ENCODE measurements at regions not wholly inside any gene's neighbourhood (a gene's known extent, or its start where the extent isn't known, plus 50 kb on each side); places are given as distances from the start of the nearest gene placed in this dataset.

GRCh38 chr4:175953116-175953515 lies 112.5 kb upstream of the WDR17 start:
- FAIRE-seq (no peak), DNase-seq (ENCODE audit: low read depth) (no peak)
- Histone ChIP-seq H3K4me2 (ENCODE audit: low read length) (no peak overlapping the region), H3K27ac (ENCODE audit: low read depth, low read length) (no peak overlapping the region), H3K9ac (ENCODE audit: low read length) (no peak overlapping the region), H4K20me1 (ENCODE audit: insufficient read depth, low read length) (no peaks in the 10 kb centered on the region), H3K9me3 (ENCODE audit: insufficient read depth, low read depth, low read length) (no peaks in the 10 kb centered on the region), H2AFZ (ENCODE audit: low read depth, low read length) (no peak overlapping the region), H3K79me2 (ENCODE audit: insufficient read depth, low read length) (no peaks in the 10 kb centered on the region), H3K4me3 (ENCODE audit: insufficient read depth, low read depth, low read length) (no peak overlapping the region), H3K27me3 (ENCODE audit: insufficient read depth, low read length) (no peaks in the 10 kb centered on the region), H3K36me3 (ENCODE audit: insufficient read depth, low read length) (no peaks in the 10 kb centered on the region), H3K4me1 (ENCODE audit: insufficient read depth, low read length) (no peaks in the 10 kb centered on the region)
- Mint-ChIP-seq H3K36me3 (ENCODE audit: low read depth, unreplicated experiment) (no peaks in the 10 kb centered on the region), H3K9me3 (ENCODE audit: unreplicated experiment) (peaks cover 2% of the 10 kb centered on the region), H3K27ac (ENCODE audit: unreplicated experiment) (no peak overlapping the region), H3K4me3 (ENCODE audit: unreplicated experiment) (no peak overlapping the region), H3K27me3 (ENCODE audit: low read depth, unreplicated experiment) (no peaks in the 10 kb centered on the region), H3K4me1 (ENCODE audit: low read depth, unreplicated experiment) (peaks cover 2% of the 10 kb centered on the region)
- TF ChIP-seq EZH2 (IDR thresholded peaks at IDR 0.05; ENCODE audit: insufficient read depth, low read length), result no peak
- no peak for TF ChIP-seq CTCF (IDR thresholded peaks at IDR 0.05; ENCODE audit: insufficient read depth, low read depth, low read length)

GRCh38 chr4:175953960-175954521 lies 111.6 kb upstream of the WDR17 start:
- H3K9me3 ChIP-seq (ENCODE audit: insufficient read depth, low read depth, low read length), result no peaks in the 10 kb centered on the region
- FAIRE-seq, result no peak
- no peaks in the 10 kb centered on the region for H3K79me2 ChIP-seq (ENCODE audit: insufficient read depth, low read length)
- TF ChIP-seq CTCF (IDR thresholded peaks at IDR 0.05; ENCODE audit: insufficient read depth, low read depth, low read length) (no peak), EZH2 (IDR thresholded peaks at IDR 0.05; ENCODE audit: insufficient read depth, low read length) (no peak)
- no peak overlapping the region for H3K4me3 Mint-ChIP-seq (ENCODE audit: unreplicated experiment)
- H2AFZ ChIP-seq (ENCODE audit: low read depth, low read length), result no peak overlapping the region
- no peaks in the 10 kb centered on the region for H3K27me3 Mint-ChIP-seq (ENCODE audit: low read depth, unreplicated experiment)
- H3K36me3 ChIP-seq (ENCODE audit: insufficient read depth, low read length), result no peaks in the 10 kb centered on the region
- no peak overlapping the region for H3K9ac ChIP-seq (ENCODE audit: low read length)
- no peaks in the 10 kb centered on the region for H3K4me1 ChIP-seq (ENCODE audit: insufficient read depth, low read length)
- no peak overlapping the region for H3K27ac Mint-ChIP-seq (ENCODE audit: unreplicated experiment)
- no peak for DNase-seq (ENCODE audit: low read depth)
- H3K36me3 Mint-ChIP-seq (ENCODE audit: low read depth, unreplicated experiment), result no peaks in the 10 kb centered on the region
- H3K9me3 Mint-ChIP-seq (ENCODE audit: unreplicated experiment), result peaks cover 2% of the 10 kb centered on the region
- H3K27ac ChIP-seq (ENCODE audit: low read depth, low read length), result no peak overlapping the region
- H4K20me1 ChIP-seq (ENCODE audit: insufficient read depth, low read length), result no peaks in the 10 kb centered on the region
- H3K4me3 ChIP-seq (ENCODE audit: insufficient read depth, low read depth, low read length), result no peak overlapping the region
- H3K4me1 Mint-ChIP-seq (ENCODE audit: low read depth, unreplicated experiment), result peaks cover 2% of the 10 kb centered on the region
- H3K27me3 ChIP-seq (ENCODE audit: insufficient read depth, low read length), result no peaks in the 10 kb centered on the region
- H3K4me2 ChIP-seq (ENCODE audit: low read length), result no peak overlapping the region

- H3K9me3 ChIP-seq (ENCODE audit: insufficient read depth, low read depth, low read length), result no peaks in the 10 kb centered on the region
- H3K27me3 ChIP-seq (ENCODE audit: insufficient read depth, low read length), result no peaks in the 10 kb centered on the region
- Mint-ChIP-seq H3K4me3 (ENCODE audit: unreplicated experiment) (no peak overlapping the region), H3K4me1 (ENCODE audit: low read depth, unreplicated experiment) (peaks cover 2% of the 10 kb centered on the region), H3K27me3 (ENCODE audit: low read depth, unreplicated experiment) (no peaks in the 10 kb centered on the region), H3K9me3 (ENCODE audit: unreplicated experiment) (peaks cover 2% of the 10 kb centered on the region), H3K36me3 (ENCODE audit: low read depth, unreplicated experiment) (no peaks in the 10 kb centered on the region), H3K27ac (ENCODE audit: unreplicated experiment) (no peak overlapping the region)
- FAIRE-seq (no peak), DNase-seq (ENCODE audit: low read depth) (no peak)
- no peaks in the 10 kb centered on the region for H3K79me2 ChIP-seq (ENCODE audit: insufficient read depth, low read length)
- H3K36me3 ChIP-seq (ENCODE audit: insufficient read depth, low read length), result no peaks in the 10 kb centered on the region
- no peaks in the 10 kb centered on the region for H3K4me1 ChIP-seq (ENCODE audit: insufficient read depth, low read length)
- H3K4me2 ChIP-seq (ENCODE audit: low read length), result no peak overlapping the region
- no peak overlapping the region for H3K27ac ChIP-seq (ENCODE audit: low read depth, low read length)
- H4K20me1 ChIP-seq (ENCODE audit: insufficient read depth, low read length), result no peaks in the 10 kb centered on the region
- no peak overlapping the region for H2AFZ ChIP-seq (ENCODE audit: low read depth, low read length)
- no peak overlapping the region for H3K9ac ChIP-seq (ENCODE audit: low read length)
- TF ChIP-seq EZH2 (IDR thresholded peaks at IDR 0.05; ENCODE audit: insufficient read depth, low read length) (no peak), CTCF (IDR thresholded peaks at IDR 0.05; ENCODE audit: insufficient read depth, low read depth, low read length) (no peak)
- no peak overlapping the region for H3K4me3 ChIP-seq (ENCODE audit: insufficient read depth, low read depth, low read length)
Observed at GRCh38 chr4:175954685-175955084, 111.0 kb upstream of the WDR17 start.
